ENCODE measurements at regions not wholly inside any gene's neighbourhood (a gene's known extent, or its start where the extent isn't known, plus 50 kb on each side); places are given as distances from the start of the nearest gene placed in this dataset.

DNA sequence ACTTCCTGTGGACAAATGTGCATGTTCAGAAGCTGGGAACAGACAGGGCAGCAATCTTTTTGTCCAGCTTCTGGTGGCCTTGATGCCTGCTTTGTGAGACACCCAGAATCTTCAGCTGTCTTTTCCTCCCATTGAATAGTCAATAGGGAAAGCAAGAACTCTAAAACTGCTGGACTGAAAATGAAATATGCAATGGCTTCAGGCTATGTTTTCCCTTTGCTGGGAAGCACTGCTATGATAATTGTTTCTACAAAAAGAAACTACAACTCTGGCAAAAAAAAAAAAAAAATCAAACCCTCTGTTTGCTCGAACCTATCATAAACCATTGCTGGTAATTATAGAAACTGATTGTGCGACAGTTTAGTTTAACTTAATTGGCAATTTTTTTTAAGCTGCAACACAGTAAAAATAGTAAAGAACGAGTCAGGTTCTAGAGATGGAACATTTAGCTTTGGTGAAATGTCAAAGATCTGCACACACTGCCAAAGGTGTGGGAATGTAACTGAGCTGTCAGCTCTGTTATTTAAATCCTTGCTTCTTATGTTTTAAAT is 79.1 kb upstream of the NEUROD6 start:
- no peak for ATAC-seq
- TF ChIP-seq ZC3H10 (CRISPR knock-in tag; IDR thresholded peaks at IDR 0.05), result no peak
- TF ChIP-seq ZNF8 (CRISPR knock-in tag; IDR thresholded peaks at IDR 0.05), result no peak
- TF ChIP-seq ARNTL (CRISPR knock-in tag; IDR thresholded peaks at IDR 0.05; ENCODE audit: borderline replicate concordance, low read depth), result no peak
- TF ChIP-seq, protein P1, sequence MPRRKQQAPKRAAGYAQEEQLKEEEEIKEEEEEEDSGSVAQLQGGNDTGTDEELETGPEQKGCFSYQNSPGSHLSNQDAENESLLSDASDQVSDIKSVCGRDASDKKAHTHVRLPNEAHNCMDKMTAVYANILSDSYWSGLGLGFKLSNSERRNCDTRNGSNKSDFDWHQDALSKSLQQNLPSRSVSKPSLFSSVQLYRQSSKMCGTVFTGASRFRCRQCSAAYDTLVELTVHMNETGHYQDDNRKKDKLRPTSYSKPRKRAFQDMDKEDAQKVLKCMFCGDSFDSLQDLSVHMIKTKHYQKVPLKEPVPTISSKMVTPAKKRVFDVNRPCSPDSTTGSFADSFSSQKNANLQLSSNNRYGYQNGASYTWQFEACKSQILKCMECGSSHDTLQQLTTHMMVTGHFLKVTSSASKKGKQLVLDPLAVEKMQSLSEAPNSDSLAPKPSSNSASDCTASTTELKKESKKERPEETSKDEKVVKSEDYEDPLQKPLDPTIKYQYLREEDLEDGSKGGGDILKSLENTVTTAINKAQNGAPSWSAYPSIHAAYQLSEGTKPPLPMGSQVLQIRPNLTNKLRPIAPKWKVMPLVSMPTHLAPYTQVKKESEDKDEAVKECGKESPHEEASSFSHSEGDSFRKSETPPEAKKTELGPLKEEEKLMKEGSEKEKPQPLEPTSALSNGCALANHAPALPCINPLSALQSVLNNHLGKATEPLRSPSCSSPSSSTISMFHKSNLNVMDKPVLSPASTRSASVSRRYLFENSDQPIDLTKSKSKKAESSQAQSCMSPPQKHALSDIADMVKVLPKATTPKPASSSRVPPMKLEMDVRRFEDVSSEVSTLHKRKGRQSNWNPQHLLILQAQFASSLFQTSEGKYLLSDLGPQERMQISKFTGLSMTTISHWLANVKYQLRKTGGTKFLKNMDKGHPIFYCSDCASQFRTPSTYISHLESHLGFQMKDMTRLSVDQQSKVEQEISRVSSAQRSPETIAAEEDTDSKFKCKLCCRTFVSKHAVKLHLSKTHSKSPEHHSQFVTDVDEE (CRISPR knock-in tag; IDR thresholded peaks at IDR 0.05), result no peak
- TF ChIP-seq TCF4 (CRISPR knock-in tag; IDR thresholded peaks at IDR 0.05; ENCODE audit: borderline replicate concordance), result no peak
- TF ChIP-seq CSDC2 (CRISPR knock-in tag; IDR thresholded peaks at IDR 0.05), result no peak
- TF ChIP-seq BACH2 (CRISPR knock-in tag; IDR thresholded peaks at IDR 0.05; ENCODE audit: borderline replicate concordance), result no peak
- no peak for TF ChIP-seq ISL1 (CRISPR knock-in tag; IDR thresholded peaks at IDR 0.05)
- TF ChIP-seq SNAI2 (CRISPR knock-in tag; IDR thresholded peaks at IDR 0.05), result no peak
- TF ChIP-seq RARB (CRISPR knock-in tag; IDR thresholded peaks at IDR 0.05), result no peak

DNA sequence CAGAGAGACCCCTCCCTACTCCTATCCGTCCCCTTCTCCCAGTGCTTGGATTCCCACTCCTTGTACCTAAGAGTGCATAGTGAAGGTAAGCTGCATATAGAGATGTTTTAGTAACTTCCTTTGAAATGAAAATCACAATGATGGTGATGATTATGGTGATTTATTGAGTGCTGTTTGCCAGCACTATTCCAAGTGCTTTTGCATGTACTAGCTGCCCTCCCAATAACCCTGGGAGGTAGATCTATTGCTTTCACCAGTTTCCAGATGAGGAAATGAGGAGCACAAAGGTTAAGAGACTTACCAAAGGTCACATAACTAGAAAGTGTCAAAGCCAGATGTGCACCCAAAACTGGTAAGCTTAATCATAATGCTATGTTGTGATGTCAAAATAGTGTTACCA is 80.4 kb upstream of the NEUROD6 start:
- TF ChIP-seq ARNTL (CRISPR knock-in tag; IDR thresholded peaks at IDR 0.05; ENCODE audit: borderline replicate concordance, low read depth) (no peak), CSDC2 (CRISPR knock-in tag; IDR thresholded peaks at IDR 0.05) (no peak), ESRRG (CRISPR knock-in tag; IDR thresholded peaks at IDR 0.05) (no peak), TOX (CRISPR knock-in tag; IDR thresholded peaks at IDR 0.05; ENCODE audit: borderline replicate concordance) (no peak), ZFP30 (CRISPR knock-in tag; IDR thresholded peaks at IDR 0.05) (no peak), SNAI2 (CRISPR knock-in tag; IDR thresholded peaks at IDR 0.05) (no peak), ZNF565 (CRISPR knock-in tag; conservative IDR thresholded peaks at IDR 0.05; ENCODE audit: low read depth) (no peak), BACH2 (CRISPR knock-in tag; IDR thresholded peaks at IDR 0.05; ENCODE audit: borderline replicate concordance) (no peak), ZNF70 (CRISPR knock-in tag; IDR thresholded peaks at IDR 0.05) (no peak), ZC3H10 (CRISPR knock-in tag; IDR thresholded peaks at IDR 0.05) (no peak), ISL1 (CRISPR knock-in tag; IDR thresholded peaks at IDR 0.05) (no peak), PPARA (CRISPR knock-in tag; IDR thresholded peaks at IDR 0.05; ENCODE audit: borderline replicate concordance) (no peak), OSR1 (CRISPR knock-in tag; IDR thresholded peaks at IDR 0.05) (no peak), TCF4 (CRISPR knock-in tag; IDR thresholded peaks at IDR 0.05; ENCODE audit: borderline replicate concordance) (no peak), RARB (CRISPR knock-in tag; IDR thresholded peaks at IDR 0.05) (no peak), ZFP3 (CRISPR knock-in tag; IDR thresholded peaks at IDR 0.05) (no peak), POU6F1 (CRISPR knock-in tag; IDR thresholded peaks at IDR 0.05; ENCODE audit: borderline replicate concordance, low read depth) (no peak), CREB5 (CRISPR knock-in tag; IDR thresholded peaks at IDR 0.05; ENCODE audit: low read depth) (no peak)
- TF ChIP-seq, protein P2, sequence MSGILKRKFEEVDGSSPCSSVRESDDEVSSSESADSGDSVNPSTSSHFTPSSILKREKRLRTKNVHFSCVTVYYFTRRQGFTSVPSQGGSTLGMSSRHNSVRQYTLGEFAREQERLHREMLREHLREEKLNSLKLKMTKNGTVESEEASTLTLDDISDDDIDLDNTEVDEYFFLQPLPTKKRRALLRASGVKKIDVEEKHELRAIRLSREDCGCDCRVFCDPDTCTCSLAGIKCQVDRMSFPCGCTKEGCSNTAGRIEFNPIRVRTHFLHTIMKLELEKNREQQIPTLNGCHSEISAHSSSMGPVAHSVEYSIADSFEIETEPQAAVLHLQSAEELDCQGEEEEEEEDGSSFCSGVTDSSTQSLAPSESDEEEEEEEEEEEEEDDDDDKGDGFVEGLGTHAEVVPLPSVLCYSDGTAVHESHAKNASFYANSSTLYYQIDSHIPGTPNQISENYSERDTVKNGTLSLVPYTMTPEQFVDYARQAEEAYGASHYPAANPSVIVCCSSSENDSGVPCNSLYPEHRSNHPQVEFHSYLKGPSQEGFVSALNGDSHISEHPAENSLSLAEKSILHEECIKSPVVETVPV (CRISPR knock-in tag; IDR thresholded peaks at IDR 0.05), result no peak
- TF ChIP-seq, protein P1 (CRISPR knock-in tag; IDR thresholded peaks at IDR 0.05), result no peak
- no peak for ATAC-seq

Measured in SK-N-SH treated with all-trans-retinoic acid at 6 μM for 48 hours (cell line).